ENCODE measurements at regions not wholly inside any gene's neighbourhood (a gene's known extent, or its start where the extent isn't known, plus 50 kb on each side); places are given as distances from the start of the nearest gene placed in this dataset.

DNA sequence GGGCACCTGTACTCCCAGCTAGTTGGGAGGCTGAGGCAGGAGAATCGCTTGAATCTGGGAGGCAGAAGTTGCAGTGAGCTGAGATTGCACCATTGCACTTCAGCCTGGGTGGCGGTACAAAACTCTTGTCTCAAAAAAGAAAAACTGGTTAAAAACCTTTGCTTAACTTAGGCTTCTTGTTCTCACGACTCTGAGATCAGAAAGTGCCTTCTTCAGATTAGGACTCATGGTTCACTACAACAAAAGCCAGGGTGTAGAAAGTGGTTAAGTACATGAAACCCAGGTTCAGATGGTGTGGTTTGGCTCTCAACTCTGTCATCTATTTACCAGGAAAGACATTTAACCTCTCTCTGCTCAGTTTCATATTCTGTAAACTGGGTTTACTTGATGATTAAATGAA is 168.4 kb downstream of the TUSC7 start:
- Mint-ChIP-seq H3K4me3 (no peak overlapping the region), H3K27ac (no peak overlapping the region), H3K4me1 (no peaks in the 10 kb centered on the region), H3K27me3 (no peaks in the 10 kb centered on the region), H3K9me3 (peaks cover 9% of the 10 kb centered on the region), H3K36me3 (peaks cover 7% of the 10 kb centered on the region)
- no peak for ATAC-seq

DNA sequence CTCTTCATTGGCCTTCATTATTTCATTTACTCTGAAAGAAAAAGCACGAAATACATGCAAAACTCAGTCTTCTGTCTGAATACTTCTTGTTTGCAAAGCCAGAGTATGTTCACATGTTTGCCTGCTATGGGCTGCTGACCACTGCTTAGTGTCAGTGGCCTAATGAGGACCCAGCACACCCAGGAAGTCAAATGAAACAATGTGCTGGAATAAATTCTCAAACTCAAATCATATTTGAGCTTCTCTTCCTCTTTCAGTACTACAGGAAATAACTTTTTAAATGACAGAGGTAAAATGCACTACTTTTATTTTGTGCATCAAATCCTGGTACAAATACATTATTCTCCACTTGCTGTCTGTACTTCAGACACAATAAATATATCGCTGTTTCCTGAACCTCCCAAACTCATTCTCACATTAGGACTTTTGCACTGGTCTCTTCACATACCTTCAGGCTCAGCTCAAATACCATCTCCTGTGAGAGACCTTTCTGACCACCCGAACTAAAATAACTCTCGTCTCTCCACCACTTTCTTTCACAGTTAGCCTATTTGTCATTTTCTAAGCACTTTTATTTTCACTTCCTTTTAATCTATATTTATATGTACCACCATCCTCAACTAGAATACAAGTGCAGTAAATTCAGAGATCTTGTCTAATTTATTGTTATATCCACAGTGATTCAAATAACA is 176.8 kb downstream of the TUSC7 start:
- peak; percentile 70 for ATAC-seq
- H3K4me1 Mint-ChIP-seq, result peaks cover 19% of the 10 kb centered on the region
- peak overlapping the region; percentile 73 for H3K27ac Mint-ChIP-seq
- H3K27me3 Mint-ChIP-seq, result no peaks in the 10 kb centered on the region
- no peaks in the 10 kb centered on the region for H3K36me3 Mint-ChIP-seq
- peak overlapping the region; percentile 47 for H3K4me3 Mint-ChIP-seq
- H3K9me3 Mint-ChIP-seq, result no peaks in the 10 kb centered on the region

DNA sequence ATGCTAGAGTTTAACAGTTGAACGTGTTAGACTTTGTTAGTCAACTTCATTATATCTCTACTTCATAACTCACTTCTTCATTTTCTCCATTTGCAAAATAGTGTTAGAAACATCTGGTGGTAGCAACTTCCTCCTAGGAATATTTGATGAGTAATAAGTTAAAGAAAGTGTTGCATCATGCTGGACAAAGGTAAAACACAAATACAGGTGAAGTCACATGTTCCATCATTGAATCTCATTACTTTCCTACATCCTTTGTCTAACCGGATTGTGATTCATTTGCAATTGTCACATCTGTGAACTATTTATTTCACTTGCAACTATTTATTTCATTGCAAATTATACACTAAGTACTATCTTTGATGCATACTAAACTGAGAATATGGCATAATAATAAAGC is 186.5 kb downstream of the TUSC7 start:
- no peaks in the 10 kb centered on the region for H3K27me3 Mint-ChIP-seq
- H3K4me1 Mint-ChIP-seq, result peaks cover 8% of the 10 kb centered on the region
- no peak overlapping the region for H3K4me3 Mint-ChIP-seq
- ATAC-seq, result no peak
- no peaks in the 10 kb centered on the region for H3K9me3 Mint-ChIP-seq
- H3K36me3 Mint-ChIP-seq, result no peaks in the 10 kb centered on the region
- no peak overlapping the region for H3K27ac Mint-ChIP-seq

GRCh38 chr3:116897382-116897781 is 187.8 kb downstream of the TUSC7 start:
- H3K4me3 Mint-ChIP-seq, result no peak overlapping the region
- no peaks in the 10 kb centered on the region for H3K9me3 Mint-ChIP-seq
- ATAC-seq, result no peak
- H3K4me1 Mint-ChIP-seq, result peaks cover 8% of the 10 kb centered on the region
- no peaks in the 10 kb centered on the region for H3K27me3 Mint-ChIP-seq
- no peak overlapping the region for H3K27ac Mint-ChIP-seq
- no peaks in the 10 kb centered on the region for H3K36me3 Mint-ChIP-seq

DNA sequence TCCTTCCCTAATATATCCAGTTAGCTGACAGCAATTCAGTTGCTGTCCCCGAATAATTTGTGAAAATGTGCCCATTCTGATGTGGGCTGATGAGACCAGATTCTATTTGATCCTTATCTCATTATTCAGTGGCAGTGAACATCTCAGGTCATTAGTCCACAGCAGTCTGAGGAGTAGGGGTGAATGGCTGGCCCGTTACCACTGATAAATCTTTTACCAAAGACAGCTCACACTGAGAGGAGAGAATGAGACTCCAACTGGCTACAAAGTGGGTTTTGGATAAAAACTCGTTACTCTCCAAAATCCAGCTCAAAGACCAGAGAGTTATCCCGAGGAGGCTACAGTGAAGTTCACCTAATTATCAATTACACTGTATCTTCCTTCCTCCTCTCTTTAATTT is 189.7 kb downstream of the TUSC7 start:
- Mint-ChIP-seq H3K9me3 (no peaks in the 10 kb centered on the region), H3K27ac (no peak overlapping the region), H3K4me1 (peaks cover 8% of the 10 kb centered on the region), H3K4me3 (no peak overlapping the region), H3K27me3 (no peaks in the 10 kb centered on the region), H3K36me3 (no peaks in the 10 kb centered on the region)
- no peak for ATAC-seq

DNA sequence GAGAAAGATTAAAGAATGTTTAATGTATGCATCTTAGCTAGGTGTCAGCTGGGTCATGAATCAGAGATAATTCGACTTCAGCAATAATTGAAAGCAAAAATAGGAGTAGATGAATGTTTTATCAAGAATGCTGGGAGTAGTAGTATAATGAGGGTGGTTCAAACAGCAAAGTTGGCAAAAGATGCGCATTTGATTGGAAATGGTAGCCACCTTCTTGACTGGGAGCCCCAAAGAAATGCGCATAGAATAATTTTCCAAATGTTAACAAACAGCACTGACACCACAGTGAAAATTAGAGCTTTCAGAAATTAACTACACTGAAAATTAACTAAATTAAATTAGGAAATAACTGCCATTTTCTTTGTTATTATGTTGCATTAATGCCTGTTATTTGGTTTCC is 195.8 kb downstream of the TUSC7 start:
- ATAC-seq, result no peak
- H3K9me3 Mint-ChIP-seq, result peaks cover 2% of the 10 kb centered on the region
- H3K36me3 Mint-ChIP-seq, result no peaks in the 10 kb centered on the region
- no peak overlapping the region for H3K4me3 Mint-ChIP-seq
- no peaks in the 10 kb centered on the region for H3K4me1 Mint-ChIP-seq
- H3K27ac Mint-ChIP-seq, result no peak overlapping the region
- H3K27me3 Mint-ChIP-seq, result no peaks in the 10 kb centered on the region

- Mint-ChIP-seq H3K4me3 (no peak overlapping the region), H3K9me3 (peaks cover 2% of the 10 kb centered on the region), H3K27me3 (no peaks in the 10 kb centered on the region), H3K4me1 (no peaks in the 10 kb centered on the region), H3K27ac (no peak overlapping the region), H3K36me3 (no peaks in the 10 kb centered on the region)
- ATAC-seq, result no peak
Measured at GRCh38 chr3:116905794-116906193, 196.2 kb downstream of the TUSC7 start.

DNA sequence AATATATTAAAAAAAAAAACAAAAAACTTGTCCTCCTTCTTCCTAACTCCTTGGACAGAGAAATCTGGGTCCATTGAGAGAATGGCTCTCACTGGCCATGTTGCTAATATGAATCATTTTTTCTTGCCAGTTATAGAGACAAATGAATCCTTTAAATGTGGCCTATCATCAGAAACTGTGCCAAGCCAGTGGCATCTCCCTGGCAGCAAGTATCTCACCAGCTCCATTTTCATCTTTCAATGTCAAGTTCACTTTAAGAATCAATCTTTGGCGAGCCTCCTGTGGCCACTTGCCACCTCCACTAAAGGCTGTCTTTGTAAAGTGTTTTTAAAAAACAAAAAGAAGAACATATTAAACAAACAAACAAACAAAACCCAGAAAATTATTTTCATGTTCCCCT is 202.5 kb downstream of the TUSC7 start:
- Mint-ChIP-seq H3K27ac (no peak overlapping the region), H3K9me3 (peaks cover 2% of the 10 kb centered on the region), H3K4me3 (no peak overlapping the region), H3K27me3 (peaks cover 20% of the 10 kb centered on the region), H3K4me1 (no peaks in the 10 kb centered on the region), H3K36me3 (no peaks in the 10 kb centered on the region)
- no peak for ATAC-seq

DNA sequence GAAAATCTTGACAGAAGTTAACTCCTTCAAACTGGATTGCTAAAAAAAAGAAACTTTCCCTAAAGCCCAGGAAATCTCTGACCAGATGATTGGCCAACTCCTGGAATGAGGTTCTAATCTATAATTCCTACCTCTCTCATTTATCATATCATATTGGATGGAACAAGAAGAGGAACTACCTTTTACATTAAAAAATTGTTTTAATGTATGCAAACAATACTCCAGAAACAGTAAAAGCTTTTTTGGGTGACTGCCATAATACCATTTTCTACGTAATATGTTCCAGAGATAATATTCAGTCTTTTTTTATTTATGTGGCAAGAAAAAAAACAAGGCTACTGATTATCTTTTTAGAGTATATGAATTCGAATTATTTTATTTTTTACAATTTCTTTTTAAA is 204.4 kb downstream of the TUSC7 start:
- peaks cover 20% of the 10 kb centered on the region for H3K27me3 Mint-ChIP-seq
- no peak for ATAC-seq
- no peak overlapping the region for H3K27ac Mint-ChIP-seq
- H3K36me3 Mint-ChIP-seq, result no peaks in the 10 kb centered on the region
- H3K9me3 Mint-ChIP-seq, result no peaks in the 10 kb centered on the region
- H3K4me3 Mint-ChIP-seq, result no peak overlapping the region
- no peaks in the 10 kb centered on the region for H3K4me1 Mint-ChIP-seq

DNA sequence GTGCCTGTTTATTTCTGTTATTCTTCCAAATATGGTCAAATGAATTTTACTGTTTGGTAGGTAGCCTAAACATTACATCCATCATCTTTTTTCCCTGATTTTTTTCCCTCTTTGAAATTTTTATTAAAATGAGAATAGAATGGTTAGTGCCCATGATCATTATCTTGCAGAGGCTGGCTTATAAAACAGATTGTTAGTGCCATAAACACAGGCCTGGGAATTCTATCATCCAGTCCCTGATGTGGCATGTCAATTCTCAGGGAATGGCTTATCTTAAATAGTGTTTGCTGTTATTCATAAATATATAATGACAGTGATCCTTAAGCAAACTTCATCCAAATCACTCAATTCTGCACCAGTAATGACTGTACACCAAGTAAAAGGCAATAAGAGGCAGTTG is 207.3 kb downstream of the TUSC7 start:
- Mint-ChIP-seq H3K4me3 (no peak overlapping the region), H3K36me3 (no peaks in the 10 kb centered on the region), H3K9me3 (no peaks in the 10 kb centered on the region), H3K4me1 (no peaks in the 10 kb centered on the region), H3K27me3 (peaks cover 20% of the 10 kb centered on the region), H3K27ac (no peak overlapping the region)
- ATAC-seq, result no peak

DNA sequence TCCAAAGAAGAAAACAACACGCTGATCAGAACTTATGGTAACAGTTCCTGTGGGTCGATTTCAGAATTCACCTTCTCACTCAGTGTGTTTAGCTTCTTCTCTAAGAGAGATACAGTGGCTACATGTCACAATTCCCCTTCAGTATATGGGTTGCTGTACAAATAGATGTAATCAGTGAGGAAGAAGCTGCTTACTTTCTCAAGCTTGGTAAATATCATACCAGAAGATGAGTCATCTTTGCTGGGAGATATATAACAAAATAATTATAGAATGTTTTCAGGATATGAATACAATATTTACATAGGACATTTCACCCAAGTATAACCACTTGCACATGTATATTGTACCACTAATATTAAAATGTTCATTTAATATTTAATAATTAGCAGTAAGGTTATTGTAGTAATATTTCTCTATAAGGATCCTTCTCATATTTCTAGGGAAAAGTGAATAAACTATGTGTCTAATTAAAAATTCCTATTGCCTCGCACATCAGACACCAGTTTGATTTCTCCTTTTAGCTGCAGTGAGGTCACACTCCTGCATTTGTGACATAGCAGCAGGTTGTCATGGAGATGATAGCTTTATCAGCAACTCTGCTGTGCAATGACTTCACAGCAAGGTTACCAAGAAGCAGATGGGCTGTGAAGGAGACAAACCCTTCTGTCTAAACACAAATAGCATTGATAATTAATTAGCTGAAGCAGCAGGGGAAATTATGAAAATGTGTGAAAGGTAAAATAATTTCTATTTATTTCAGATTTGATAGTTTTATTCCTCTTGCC is 211.4 kb downstream of the TUSC7 start:
- Mint-ChIP-seq H3K9me3 (peaks cover 16% of the 10 kb centered on the region), H3K27ac (no peak overlapping the region), H3K36me3 (no peaks in the 10 kb centered on the region), H3K4me3 (no peak overlapping the region), H3K4me1 (no peaks in the 10 kb centered on the region), H3K27me3 (peaks cover 9% of the 10 kb centered on the region)
- ATAC-seq, result no peak

GRCh38 chr3:116927918-116928317 is 218.3 kb downstream of the TUSC7 start:
- H3K27ac Mint-ChIP-seq, result no peak overlapping the region
- no peaks in the 10 kb centered on the region for H3K27me3 Mint-ChIP-seq

GRCh38 chr3:116929505-116930222 is 220.1 kb downstream of the TUSC7 start:
- Mint-ChIP-seq H3K9me3 (peaks cover 17% of the 10 kb centered on the region), H3K36me3 (no peaks in the 10 kb centered on the region), H3K27ac (no peak overlapping the region), H3K4me3 (no peak overlapping the region), H3K27me3 (no peaks in the 10 kb centered on the region), H3K4me1 (no peaks in the 10 kb centered on the region)
- ATAC-seq, result no peak

More at GRCh38 chr3:116927918-116928317, 218.3 kb downstream of the TUSC7 start:
- no peak for ATAC-seq
- H3K4me1 Mint-ChIP-seq, result no peaks in the 10 kb centered on the region
- H3K9me3 Mint-ChIP-seq, result peaks cover 19% of the 10 kb centered on the region
- H3K4me3 Mint-ChIP-seq, result no peak overlapping the region
- no peaks in the 10 kb centered on the region for H3K36me3 Mint-ChIP-seq

DNA sequence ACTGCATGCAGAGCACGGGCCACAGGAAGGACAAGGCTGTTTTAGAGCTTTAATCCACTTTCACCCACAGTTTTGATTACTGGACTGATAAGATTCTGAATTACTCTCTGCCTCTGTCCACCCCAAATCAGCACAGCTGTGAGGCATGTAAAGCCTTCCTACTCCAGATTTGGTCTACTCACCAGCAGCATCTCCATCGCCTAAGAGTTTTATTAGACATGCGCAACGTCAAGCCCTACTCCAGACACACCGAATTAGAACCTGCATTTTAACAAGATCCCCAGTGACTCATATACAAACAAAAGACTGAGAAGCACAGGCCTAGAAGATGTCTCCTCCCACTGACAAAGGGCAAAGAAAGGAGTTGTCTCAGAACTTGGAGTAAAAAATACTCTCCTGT is 221.2 kb downstream of the TUSC7 start:
- no peak for ATAC-seq

GRCh38 chr3:116939091-116939490 is 229.5 kb downstream of the TUSC7 start:
- H3K36me3 Mint-ChIP-seq, result no peaks in the 10 kb centered on the region

More for the DNA sequence above, 221.2 kb downstream of the TUSC7 start:
- H3K9me3 Mint-ChIP-seq, result peaks cover 8% of the 10 kb centered on the region
- no peaks in the 10 kb centered on the region for H3K27me3 Mint-ChIP-seq
- H3K4me3 Mint-ChIP-seq, result no peak overlapping the region
- no peaks in the 10 kb centered on the region for H3K36me3 Mint-ChIP-seq
- no peaks in the 10 kb centered on the region for H3K4me1 Mint-ChIP-seq
- no peak overlapping the region for H3K27ac Mint-ChIP-seq

More at GRCh38 chr3:116939091-116939490, 229.5 kb downstream of the TUSC7 start:
- Mint-ChIP-seq H3K9me3 (peaks cover 4% of the 10 kb centered on the region), H3K27ac (no peak overlapping the region), H3K4me3 (no peak overlapping the region), H3K4me1 (no peaks in the 10 kb centered on the region), H3K27me3 (no peaks in the 10 kb centered on the region)
- ATAC-seq, result no peak
